DOHH2 (cell line): ENCODE measurements at regions not wholly inside any gene's neighbourhood (a gene's known extent, or its start where the extent isn't known, plus 50 kb on each side); places are given as distances from the start of the nearest gene placed in this dataset.

Experiments
- H3F3A ChIP-seq: fragments of 200-600 bp; sonication (generic), shearing (Covaris generic); 2 replicates; pipeline ENCODE4 v1.6.0; 2016; ENCODE audit warnings: antibody characterized with exemption, mild to moderate bottlenecking; ENCODE audit not compliant: control insufficient read depth, insufficient read depth
- H3K27ac ChIP-seq: fragments of 200-600 bp; sonication (generic); 2 replicates; pipeline ENCODE4 v1.5.1; 2014; ENCODE audit warnings: low read depth, mild to moderate bottlenecking, low read length, moderate library complexity
- H3K27me3 ChIP-seq: fragments of 200-600 bp; sonication (generic); 2 replicates; pipeline ENCODE4 v1.6.1; 2014; ENCODE audit warnings: mild to moderate bottlenecking, low read length, mixed read lengths; ENCODE audit not compliant: control insufficient read depth
- H3K36me3 ChIP-seq: fragments of 200-600 bp; sonication (generic); 2 replicates; pipeline ENCODE4 v1.6.1; 2014; ENCODE audit warnings: mild to moderate bottlenecking, low read length, moderate library complexity, mixed read lengths; ENCODE audit not compliant: control insufficient read depth
- H3K4me1 ChIP-seq: fragments of 200-600 bp; sonication (generic); 2 replicates; pipeline ENCODE4 v1.6.1; 2014; ENCODE audit warnings: mild to moderate bottlenecking, low read length, mixed read lengths; ENCODE audit not compliant: control insufficient read depth
- H3K4me2 ChIP-seq: fragments of 200-600 bp; sonication (generic); 2 replicates; pipeline ENCODE4 v1.6.0; 2014; ENCODE audit warnings: mild to moderate bottlenecking, low read length, moderate library complexity
- H3K4me3 ChIP-seq: fragments of 200-600 bp; sonication (generic); 2 replicates; pipeline ENCODE4 v1.5.1; 2014; ENCODE audit warnings: mild to moderate bottlenecking, low read length, mixed read lengths
- H3K79me2 ChIP-seq: fragments of 200-600 bp; sonication (generic); 2 replicates; pipeline ENCODE4 v1.6.1; 2014; ENCODE audit warnings: mild to moderate bottlenecking, low read length, mixed read lengths; ENCODE audit not compliant: control insufficient read depth
- H3K9me2 ChIP-seq: fragments of 200-600 bp; sonication (generic); replicated peaks from 2 replicates; pipeline ENCODE4 v1.6.1; 2014; ENCODE audit warnings: mild to moderate bottlenecking, low read length, mixed read lengths; ENCODE audit not compliant: control insufficient read depth
- H3K9me3 ChIP-seq: fragments of 200-600 bp; sonication (generic); 2 replicates; pipeline ENCODE4 v1.6.1; 2014; ENCODE audit warnings: antibody characterized with exemption, low read length, mixed read lengths; ENCODE audit not compliant: control insufficient read depth, insufficient read depth
- H4K20me1 ChIP-seq: fragments of 200-600 bp; sonication (generic); 2 replicates; pipeline ENCODE4 v1.6.0; 2014; ENCODE audit warnings: low read depth, mild to moderate bottlenecking, antibody characterized with exemption, low read length, moderate library complexity; ENCODE audit not compliant: control insufficient read depth, insufficient read depth
- EZH2phosphoT487 ChIP-seq: fragments of 200-600 bp; sonication (generic); IDR thresholded peaks from 2 replicates; pipeline ENCODE4 v1.6.1; 2017; ENCODE audit warnings: borderline replicate concordance, mild to moderate bottlenecking, antibody characterized with exemption, low read length, moderate library complexity, mixed read lengths
- TF ChIP-seq, protein P1 (sequence below): fragments of 200-600 bp; sonication (generic); IDR thresholded peaks from one replicate; pipeline ENCODE4 v1.5.1; 2014; ENCODE audit warnings: antibody characterized with exemption, mild to moderate bottlenecking, low read depth, low read length; ENCODE audit not compliant: poor library complexity, severe bottlenecking

GRCh38 chr17:79405823-79406222 lies 205.0 kb downstream of the RBFOX3 start:
- no peak for TF ChIP-seq EZH2phosphoT487
- TF ChIP-seq, protein P1, sequence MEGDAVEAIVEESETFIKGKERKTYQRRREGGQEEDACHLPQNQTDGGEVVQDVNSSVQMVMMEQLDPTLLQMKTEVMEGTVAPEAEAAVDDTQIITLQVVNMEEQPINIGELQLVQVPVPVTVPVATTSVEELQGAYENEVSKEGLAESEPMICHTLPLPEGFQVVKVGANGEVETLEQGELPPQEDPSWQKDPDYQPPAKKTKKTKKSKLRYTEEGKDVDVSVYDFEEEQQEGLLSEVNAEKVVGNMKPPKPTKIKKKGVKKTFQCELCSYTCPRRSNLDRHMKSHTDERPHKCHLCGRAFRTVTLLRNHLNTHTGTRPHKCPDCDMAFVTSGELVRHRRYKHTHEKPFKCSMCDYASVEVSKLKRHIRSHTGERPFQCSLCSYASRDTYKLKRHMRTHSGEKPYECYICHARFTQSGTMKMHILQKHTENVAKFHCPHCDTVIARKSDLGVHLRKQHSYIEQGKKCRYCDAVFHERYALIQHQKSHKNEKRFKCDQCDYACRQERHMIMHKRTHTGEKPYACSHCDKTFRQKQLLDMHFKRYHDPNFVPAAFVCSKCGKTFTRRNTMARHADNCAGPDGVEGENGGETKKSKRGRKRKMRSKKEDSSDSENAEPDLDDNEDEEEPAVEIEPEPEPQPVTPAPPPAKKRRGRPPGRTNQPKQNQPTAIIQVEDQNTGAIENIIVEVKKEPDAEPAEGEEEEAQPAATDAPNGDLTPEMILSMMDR = no peak
- Histone ChIP-seq H3K9me2 (no peaks in the 10 kb centered on the region), H3K27ac (no peak overlapping the region), H3K9me3 (no peaks in the 10 kb centered on the region), H4K20me1 (no peaks in the 10 kb centered on the region), H3K4me2 (no peak overlapping the region), H3F3A (no peaks in the 10 kb centered on the region), H3K79me2 (no peaks in the 10 kb centered on the region), H3K27me3 (peaks cover 2% of the 10 kb centered on the region), H3K36me3 (no peaks in the 10 kb centered on the region), H3K4me1 (peaks cover 2% of the 10 kb centered on the region; the same call in 1 of the 2 replicates), H3K4me3 (no peak overlapping the region)

- TF ChIP-seq, protein P1 = no peak
- Histone ChIP-seq H3K27me3 (peaks cover 14% of the 10 kb centered on the region), H3K4me3 (no peak overlapping the region), H3K4me2 (no peak overlapping the region), H3K79me2 (no peaks in the 10 kb centered on the region), H3K27ac (no peak overlapping the region), H3K9me3 (no peaks in the 10 kb centered on the region), H3K9me2 (no peaks in the 10 kb centered on the region), H4K20me1 (no peaks in the 10 kb centered on the region), H3K4me1 (peaks cover 3% of the 10 kb centered on the region; the same call in 1 of the 2 replicates), H3F3A (no peaks in the 10 kb centered on the region), H3K36me3 (no peaks in the 10 kb centered on the region)
Observed at GRCh38 chr17:79404136-79404911, 206.5 kb downstream of the RBFOX3 start.

DNA sequence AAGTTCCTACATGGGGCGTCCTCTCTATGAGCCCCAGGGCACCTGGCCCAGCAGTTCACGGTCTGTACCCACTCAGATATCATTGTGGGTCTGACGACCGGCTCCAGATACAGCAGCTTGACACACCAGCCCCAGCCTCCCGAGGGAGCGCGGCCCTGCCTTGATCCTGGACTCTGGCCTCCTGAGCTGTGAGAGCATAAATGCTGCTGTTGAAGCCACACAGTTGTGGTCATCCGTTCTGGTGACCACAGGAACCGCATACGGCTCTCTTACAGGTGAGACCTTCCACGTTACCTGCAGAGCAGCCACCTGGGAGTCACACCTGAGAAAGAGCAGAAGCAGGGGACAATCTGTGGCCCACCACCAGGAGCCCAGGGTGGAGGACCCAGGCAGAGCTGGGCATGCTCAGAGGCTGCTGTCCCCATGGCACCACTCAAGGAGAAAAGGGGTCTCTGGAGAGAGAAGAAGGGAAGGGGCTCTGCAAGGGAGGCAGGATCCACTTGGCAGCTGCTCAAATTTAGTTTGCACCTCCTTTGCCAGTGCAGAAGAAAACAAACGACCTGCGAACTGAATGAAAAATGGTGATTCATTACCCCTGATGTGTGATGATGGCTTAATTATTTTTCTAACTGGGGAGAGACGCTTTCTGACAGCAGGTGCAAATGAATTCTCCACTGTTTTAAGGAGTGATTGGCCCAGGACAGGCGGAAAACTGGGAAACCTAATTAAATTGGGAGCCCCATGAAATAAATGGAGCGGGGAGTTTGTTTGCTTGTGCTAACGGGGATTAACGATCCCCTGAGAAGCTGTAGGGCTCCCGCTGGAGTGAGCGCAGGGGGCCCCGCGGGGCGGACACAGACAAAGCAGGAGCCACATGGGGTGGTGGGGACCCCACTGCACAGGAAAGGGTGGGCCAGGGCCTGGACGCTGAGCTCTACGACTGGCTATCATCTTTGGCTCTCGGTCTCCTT lies 208.9 kb downstream of the RBFOX3 start:
- Histone ChIP-seq H3F3A (no peaks in the 10 kb centered on the region), H3K36me3 (no peaks in the 10 kb centered on the region), H3K9me2 (no peaks in the 10 kb centered on the region), H4K20me1 (no peaks in the 10 kb centered on the region), H3K27ac (no peak overlapping the region), H3K79me2 (no peaks in the 10 kb centered on the region), H3K9me3 (no peaks in the 10 kb centered on the region), H3K4me2 (no peak overlapping the region), H3K4me1 (peaks cover 3% of the 10 kb centered on the region; the same call in 1 of the 2 replicates), H3K27me3 (peaks cover 15% of the 10 kb centered on the region), H3K4me3 (no peak overlapping the region)
- TF ChIP-seq, protein P1 = no peak
- TF ChIP-seq EZH2phosphoT487 = no peak
